GM18951 (cell line): ENCODE measurements at regions not wholly inside any gene's neighbourhood (a gene's known extent, or its start where the extent isn't known, plus 50 kb on each side); places are given as distances from the start of the nearest gene placed in this dataset.
"Not testable (repeated sequence)": the region's sequence is repeated elsewhere in the genome, so short reads cannot be mapped to it uniquely, and the experiment has no call there.

Experiments used
- POLR2A ChIP-seq: IDR thresholded peaks from 4 replicates; pipeline ENCODE4 v1.6.1; 2011; ENCODE audit warnings: mild to moderate bottlenecking; ENCODE audit not compliant: insufficient read length, insufficient read depth; ENCODE audit errors: extremely low read depth
- in situ Hi-C: fragments of 300-500 bp; cut with MboI; formaldehyde crosslinking; loops from one replicate; pipeline ENCODE4 v1.12.0; 2022; ENCODE audit warnings: low sequenced_read_pairs, mixed read lengths, inconsistent platforms; ENCODE audit not compliant: unreplicated experiment

- no peak for TF ChIP-seq POLR2A
- in situ Hi-C loops, result no loop called here
Measured at GRCh38 chr14:35969310-35969709, 143.2 kb downstream of the BRMS1L start.

- in situ Hi-C loops, result no loop called here
- no peak for TF ChIP-seq POLR2A
Measured at GRCh38 chr14:35965400-35965799, 139.3 kb downstream of the BRMS1L start.

- TF ChIP-seq POLR2A, result no peak
- in situ Hi-C loops, result no loop called here
Measured at GRCh38 chr14:35964697-35965286, 138.7 kb downstream of the BRMS1L start.

GRCh38 chr14:35963209-35963608, 137.1 kb downstream of the BRMS1L start:
- in situ Hi-C loops, result no loop called here
- no peak for TF ChIP-seq POLR2A

- in situ Hi-C loops, result no loop called here
- no peak for TF ChIP-seq POLR2A
Measured at GRCh38 chr14:35961697-35962274, 135.6 kb downstream of the BRMS1L start.

- TF ChIP-seq POLR2A, result no peak
- in situ Hi-C loops, result no loop called here
Measured at GRCh38 chr14:35959835-35960234, 133.7 kb downstream of the BRMS1L start.

- in situ Hi-C loops, result no loop called here
- no peak for TF ChIP-seq POLR2A
Measured at GRCh38 chr14:35958499-35958898, 132.4 kb downstream of the BRMS1L start.

GRCh38 chr14:35956376-35957085, 130.4 kb downstream of the BRMS1L start:
- no peak for TF ChIP-seq POLR2A
- in situ Hi-C loops, result no loop called here

- TF ChIP-seq POLR2A, result no peak
- in situ Hi-C loops, result no loop called here
Measured at GRCh38 chr14:35952584-35952983, 126.4 kb downstream of the BRMS1L start.

- TF ChIP-seq POLR2A, result no peak
- in situ Hi-C loops, result no loop called here
Measured at GRCh38 chr14:35949920-35950513, 123.9 kb downstream of the BRMS1L start.

GRCh38 chr14:35947983-35948382, 121.8 kb downstream of the BRMS1L start:
- in situ Hi-C loops, result not testable (repeated sequence)

- TF ChIP-seq POLR2A, result no peak
- in situ Hi-C loops, result no loop called here
Measured at GRCh38 chr14:35944847-35945246, 118.7 kb downstream of the BRMS1L start.

GRCh38 chr14:35940291-35940690, 114.2 kb downstream of the BRMS1L start:
- in situ Hi-C loops, result no loop called here
- TF ChIP-seq POLR2A, result no peak

- TF ChIP-seq POLR2A, result no peak
- in situ Hi-C loops, result no loop called here
Measured at GRCh38 chr14:35938770-35939169, 112.6 kb downstream of the BRMS1L start.

- in situ Hi-C loops, result no loop called here
- no peak for TF ChIP-seq POLR2A
Measured at GRCh38 chr14:35934499-35934898, 108.4 kb downstream of the BRMS1L start.
